ENCODE measurements at regions not wholly inside any gene's neighbourhood (a gene's known extent, or its start where the extent isn't known, plus 50 kb on each side); places are given as distances from the start of the nearest gene placed in this dataset.
"Not testable (repeated sequence)": the region's sequence is repeated elsewhere in the genome, so short reads cannot be mapped to it uniquely, and the experiment has no call there.

DNA sequence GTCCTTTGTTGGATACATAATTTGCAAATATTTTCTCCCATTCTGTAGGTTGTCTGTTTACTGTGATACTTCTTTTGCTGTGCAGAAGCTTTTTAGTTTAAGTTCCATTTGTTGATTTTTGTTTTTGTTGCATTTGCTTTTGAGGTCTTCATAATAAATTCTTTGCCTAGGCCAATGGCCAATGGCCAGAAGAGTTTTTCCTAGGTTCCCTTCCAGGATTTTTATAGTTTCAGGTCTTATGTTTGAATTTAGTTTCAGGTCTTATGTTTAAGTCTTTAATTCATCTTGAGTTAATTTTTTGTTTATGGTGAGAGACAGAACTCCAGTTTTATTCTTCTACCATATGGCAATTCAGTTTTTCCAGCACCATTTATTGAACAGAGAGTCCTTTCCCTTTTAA, 90.1 kb upstream of the GOT2 start:
- no peak for DNase-seq

DNA sequence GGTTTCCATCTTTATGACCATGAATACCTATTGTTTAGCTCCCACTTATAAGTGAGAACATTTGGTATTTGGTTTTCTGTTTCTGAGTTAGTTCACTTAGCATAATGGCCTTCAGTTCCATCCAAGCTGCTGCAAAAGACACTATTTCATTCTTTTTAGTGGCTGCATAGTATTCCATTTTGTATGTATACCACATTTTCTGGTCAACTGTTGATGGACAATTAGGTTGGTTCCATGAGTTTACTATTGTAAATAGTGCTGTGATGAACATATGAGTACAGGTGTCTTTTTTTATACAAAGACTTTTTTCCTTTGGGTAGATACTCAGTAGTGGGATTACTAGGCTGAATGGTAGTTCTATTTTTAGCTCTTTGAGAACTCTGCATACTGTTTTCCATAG, 87.8 kb upstream of the GOT2 start:
- DNase-seq: no peak

DNA sequence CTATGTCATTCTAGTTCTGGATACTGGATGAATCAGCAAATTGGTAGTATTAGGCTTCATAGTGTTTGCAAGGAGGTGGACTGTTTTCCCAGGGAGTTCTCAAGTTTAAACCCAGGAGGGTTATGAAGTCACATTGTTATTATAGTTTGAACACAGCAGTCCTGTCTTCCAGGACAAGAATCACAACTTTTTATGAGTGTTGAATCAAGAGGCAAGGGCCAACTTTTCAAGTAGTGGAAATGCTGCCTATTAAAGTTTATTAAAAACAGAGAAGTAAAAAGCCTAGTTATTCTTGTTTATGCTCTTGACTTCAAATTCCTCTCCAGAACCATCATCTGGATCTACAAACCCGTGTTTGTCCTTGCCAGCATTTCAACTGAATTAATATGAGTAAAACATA, 86.3 kb upstream of the GOT2 start:
- no peak for DNase-seq

DNA sequence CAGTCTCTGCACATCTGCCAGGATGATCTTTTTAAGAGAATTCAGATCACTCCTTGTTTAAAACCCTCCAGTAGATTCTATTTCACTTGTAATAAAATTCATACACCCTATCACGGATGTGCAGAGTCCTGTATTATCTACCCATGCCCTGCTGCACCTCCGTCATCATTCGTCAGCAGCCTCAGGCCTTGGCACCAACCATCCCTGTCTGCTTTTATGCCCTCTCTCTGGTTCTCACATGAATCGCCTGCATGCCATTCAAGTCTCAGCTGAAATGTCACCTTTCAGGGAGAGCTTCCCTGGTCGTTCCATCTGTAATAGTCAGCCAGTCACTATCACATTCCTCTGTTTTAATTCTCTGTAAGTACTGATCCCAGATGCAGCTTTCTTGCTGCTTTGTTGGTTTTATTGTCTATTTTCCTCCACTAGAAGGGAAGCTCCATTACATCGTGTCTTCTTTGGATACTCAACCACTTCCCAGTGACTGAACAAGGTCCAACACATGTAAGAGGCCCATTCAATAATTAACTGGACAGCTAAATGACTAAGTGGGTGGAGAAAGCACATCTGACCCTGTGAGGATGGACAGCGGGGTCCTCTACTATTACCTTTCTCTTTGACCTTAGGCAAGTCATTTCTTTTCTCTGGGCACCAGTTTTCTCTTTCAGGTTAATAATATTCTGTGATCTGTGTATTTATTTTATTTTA, 81.2 kb upstream of the GOT2 start:
- DNase-seq: no peak

DNA sequence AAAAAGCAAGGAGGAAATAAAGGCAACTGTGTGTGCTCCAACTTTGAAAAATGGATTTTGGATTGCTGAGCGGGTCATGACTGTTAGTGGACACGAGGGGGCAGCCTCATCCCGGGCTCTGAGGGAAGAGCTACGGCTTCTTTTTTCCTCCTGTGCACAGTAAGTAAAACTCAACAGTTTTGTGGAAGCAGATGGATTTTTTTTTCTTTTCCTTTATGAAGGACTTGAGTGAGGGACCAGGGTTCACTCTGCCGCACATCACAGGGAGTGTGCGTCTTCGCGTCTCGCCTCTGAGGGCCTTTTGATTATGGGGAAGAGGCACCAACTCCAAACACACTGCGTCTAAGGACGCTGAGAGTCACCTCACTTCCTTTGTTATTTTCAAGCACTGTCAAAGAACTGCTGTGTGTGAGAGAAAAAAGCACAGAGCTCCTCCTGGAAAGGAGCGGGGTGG, 80.3 kb upstream of the GOT2 start:
- DNase-seq: peak; percentile 67

DNA sequence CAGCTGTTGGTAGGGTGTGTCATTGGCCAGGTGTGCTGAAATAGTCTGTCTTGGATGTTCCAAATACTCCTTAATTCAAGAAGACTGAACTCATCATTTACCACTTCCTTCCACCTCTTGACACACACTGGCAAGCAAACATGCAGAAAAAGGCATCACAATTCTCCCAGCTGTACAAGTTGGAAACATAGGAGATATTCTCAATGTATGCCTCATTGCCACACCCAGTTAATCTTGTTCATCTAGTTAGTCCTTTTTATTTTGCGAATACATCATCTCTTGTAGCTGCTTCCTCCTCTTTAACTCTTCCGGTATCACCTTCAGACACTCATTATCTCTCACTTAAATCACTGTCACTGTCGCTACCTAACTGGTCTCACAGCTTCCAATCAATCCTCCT, 75.1 kb upstream of the GOT2 start:
- no peak for DNase-seq

DNA sequence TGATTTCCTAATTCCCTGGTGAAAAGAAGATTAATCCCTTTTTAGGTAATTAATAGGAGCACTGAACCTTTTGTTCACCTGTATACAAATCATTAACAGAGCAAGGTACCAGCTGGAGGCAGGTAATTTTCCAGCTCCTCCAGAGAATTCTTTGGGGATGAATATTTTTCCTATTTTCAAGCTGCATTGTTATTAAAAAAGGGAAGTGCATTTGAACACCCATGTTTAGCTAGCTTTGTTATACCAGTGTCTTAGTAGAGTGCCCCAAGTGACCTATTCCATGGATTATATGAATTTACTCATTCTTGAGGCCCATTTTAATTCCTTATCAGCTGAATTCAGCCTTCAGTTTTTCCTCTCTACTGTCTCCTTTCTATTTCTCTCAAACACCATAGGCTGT, 73.2 kb upstream of the GOT2 start:
- DNase-seq: no peak

DNA sequence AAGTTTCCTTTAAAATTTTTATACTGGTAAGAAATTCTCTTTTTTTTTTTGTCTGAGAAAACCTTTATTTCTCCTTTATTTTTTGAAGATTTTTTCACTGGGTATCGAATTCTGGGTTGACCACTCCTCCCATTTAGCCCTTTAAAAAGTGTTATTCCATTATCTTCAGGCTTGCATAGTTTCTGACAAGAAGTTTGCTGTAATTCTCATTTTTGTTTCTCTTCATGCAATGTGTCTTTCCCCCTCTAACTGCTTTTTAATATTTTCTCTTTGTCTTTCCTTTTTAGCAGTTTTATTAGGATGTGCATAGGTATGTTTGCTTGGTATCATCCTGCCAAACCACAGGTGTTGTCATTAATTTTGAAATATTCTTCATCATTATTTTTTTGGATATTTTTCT, 67.7 kb upstream of the GOT2 start:
- DNase-seq: no peak

DNA sequence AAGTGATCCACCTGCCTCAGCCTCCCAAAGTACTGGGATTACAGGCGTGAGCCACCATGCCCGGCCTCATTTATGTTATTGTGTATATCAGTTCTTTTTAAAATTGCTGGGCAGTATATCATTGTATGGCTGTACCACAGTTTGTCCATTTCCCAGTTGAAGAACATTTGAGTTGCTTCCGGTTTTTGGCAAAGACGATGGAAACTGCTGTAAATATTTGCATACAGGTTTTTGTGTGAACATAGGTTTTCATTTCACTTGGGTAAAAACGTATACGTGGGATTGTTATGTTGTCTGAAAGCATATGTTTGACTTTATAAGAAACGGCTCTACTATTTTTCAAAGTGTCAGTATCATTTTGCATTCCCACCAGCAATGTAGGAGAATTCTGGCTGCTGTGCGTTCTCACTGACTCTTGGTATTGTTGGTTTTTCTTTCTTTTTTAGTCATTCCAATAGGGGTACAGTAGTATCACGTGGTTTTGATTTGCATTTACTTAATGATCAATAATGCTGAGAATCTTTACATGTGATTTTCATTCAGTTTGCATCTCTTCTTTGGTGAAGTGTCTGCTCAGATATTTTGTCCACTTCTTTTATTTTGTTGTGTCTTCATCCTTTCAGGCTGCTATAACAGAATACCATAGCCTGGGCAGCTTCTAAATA, 63.2 kb upstream of the GOT2 start:
- no peak for DNase-seq

DNA sequence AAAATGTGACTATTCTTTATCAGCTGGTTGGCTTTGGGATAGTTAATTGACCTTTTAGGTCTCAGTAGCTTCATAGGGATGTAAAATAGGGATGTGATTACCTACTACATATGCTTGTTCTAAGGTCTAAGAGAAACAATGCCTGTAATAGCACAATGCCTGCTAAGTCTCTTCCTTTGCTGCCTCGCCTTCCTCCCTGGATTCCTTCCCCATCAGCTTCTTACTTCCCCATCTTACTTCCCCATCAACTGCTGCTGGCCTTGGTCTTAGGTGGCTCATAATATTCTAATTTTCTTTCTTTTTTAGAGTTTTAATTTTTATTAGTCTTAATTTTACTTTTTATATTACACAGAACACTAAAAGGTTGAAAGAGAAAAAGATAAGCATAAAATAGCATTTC, 59.2 kb upstream of the GOT2 start:
- no peak for DNase-seq

DNA sequence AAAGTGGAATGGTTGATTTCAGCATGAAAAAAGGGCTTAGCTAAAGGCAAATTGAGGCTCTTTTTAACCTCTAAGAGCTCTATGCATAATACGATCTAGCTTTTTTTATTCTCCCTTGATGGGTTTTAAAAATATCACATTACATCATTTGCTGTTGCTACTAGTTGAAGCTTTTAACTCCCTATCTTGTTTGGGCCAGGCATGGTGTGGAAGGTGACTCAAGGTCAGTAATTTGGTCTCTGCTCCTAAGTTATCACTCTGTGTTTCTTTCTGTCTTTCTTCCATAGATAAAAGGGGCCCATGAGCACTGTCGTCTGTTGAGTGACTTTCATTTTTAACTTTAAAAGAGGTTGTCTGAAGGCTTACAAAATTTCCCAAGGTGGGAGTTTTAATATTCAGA, 58.1 kb upstream of the GOT2 start:
- no peak for DNase-seq

DNA sequence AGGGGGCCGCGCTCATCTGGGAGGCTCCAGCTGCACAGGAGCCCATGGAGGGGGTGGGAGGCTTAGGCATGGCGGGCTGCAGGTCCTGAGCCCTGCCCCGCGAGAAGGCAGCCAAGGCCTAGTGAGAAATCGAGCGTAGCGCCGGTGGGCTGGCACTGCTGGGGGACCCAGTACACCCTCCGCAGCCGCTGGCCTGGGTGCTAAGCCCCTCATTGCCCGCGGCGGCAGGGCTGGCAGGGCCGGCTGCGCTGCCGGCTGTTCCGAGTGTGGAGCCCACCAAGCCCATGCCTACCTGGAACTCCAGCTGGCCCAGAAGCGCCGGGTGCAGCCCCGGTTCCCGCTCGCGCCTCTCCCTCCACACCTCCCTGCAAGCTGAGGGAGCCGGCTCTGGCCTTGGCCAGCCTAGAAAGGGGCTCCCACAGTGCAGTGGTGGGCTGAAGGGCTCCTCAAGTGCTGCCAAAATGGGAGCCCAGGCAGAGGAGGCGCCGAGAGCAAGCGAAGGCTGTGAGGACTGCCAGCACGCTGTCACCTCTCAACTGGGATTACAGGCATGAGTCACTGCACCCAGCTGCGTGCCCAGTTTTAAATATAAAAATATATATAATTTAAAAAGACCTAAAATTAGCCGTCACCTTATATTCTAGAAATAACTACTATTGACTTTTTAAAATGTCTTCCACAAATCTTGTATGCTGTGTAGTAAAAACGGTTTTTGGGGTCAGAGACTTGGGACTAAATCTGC, 56.9 kb upstream of the GOT2 start:
- not testable (repeated sequence) for DNase-seq

DNA sequence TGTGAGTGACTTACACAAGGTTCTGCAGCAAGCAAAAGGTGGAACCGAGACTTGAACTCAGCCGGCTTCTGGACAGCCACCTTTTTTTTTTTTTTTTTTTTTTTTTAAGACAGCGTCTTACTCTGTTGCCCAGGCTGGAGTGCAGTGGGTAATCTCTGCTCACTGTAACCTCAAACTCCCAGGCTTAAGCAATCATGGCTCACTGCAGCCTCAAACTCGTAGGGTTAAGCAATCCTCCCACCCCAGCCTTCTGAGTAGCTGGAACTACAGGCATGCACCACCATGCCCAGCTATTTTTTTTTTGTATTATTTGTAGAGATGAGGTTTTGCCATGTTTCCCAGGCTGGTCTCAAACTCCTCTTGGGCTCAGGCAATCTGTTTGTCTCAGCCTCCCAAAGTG, 55.2 kb upstream of the GOT2 start:
- no peak for DNase-seq
